ENCODE measurements at regions not wholly inside any gene's neighbourhood (a gene's known extent, or its start where the extent isn't known, plus 50 kb on each side); places are given as distances from the start of the nearest gene placed in this dataset.

- in situ Hi-C loops (cut with HindIII; ENCODE audit: low sequenced_read_pairs): no loop called here
Measured at GRCh38 chr2:238667639-238668038, 180.2 kb upstream of the TWIST2 start.

- in situ Hi-C loops (cut with HindIII; ENCODE audit: low sequenced_read_pairs): no loop called here
Measured at GRCh38 chr2:238668426-238668825, 179.5 kb upstream of the TWIST2 start.

GRCh38 chr2:238669046-238669445, 178.8 kb upstream of the TWIST2 start:
- in situ Hi-C loops (cut with HindIII; ENCODE audit: low sequenced_read_pairs): no loop called here

DNA sequence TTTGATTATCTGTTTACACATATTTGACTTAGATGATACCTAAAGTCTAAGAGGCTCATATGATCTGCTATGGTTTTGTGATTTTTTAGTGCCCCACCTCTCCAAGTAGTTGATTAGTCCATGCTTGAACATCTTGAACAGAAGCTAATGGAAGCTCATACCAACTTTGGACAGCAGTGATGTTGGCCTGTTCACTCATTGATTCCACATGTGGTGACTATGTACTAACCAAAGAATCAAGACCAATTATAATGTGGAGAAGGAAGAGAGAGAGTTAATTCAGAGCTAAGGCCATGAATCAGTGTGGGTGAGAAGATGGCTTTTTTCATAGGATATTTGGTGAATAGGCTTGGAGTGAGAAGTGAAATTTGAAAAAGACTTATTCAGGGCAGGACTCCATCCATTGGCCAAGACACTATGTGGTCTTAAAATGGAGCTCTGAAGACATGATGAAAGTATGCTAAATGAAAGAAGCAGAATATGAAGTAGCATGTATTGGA, 178.3 kb upstream of the TWIST2 start:
- in situ Hi-C loops (cut with HindIII; ENCODE audit: low sequenced_read_pairs): no loop called here

DNA sequence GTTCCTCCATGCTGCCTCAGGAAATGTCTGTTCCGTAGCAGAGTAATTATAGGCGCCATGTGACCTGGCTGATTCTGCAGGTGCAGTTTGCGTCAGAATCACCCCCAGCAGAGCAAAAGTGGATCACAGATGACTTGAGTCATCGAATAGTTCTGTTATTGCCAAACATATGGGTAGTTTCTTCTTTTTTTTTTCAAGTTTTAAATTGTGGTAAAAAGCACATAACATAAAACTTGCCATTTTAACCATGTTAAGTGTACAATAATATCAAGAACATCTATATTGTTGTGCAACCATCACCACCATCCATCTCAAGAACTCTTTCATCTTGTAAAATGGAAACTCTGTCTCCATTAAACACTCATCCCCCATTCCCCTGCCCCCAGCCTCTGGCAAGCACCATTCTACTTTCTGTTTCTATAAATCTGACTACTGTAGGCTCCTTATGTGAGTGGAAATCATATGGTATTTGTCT, 177.7 kb upstream of the TWIST2 start:
- in situ Hi-C loops (cut with HindIII; ENCODE audit: low sequenced_read_pairs): no loop called here

- in situ Hi-C loops (cut with HindIII; ENCODE audit: low sequenced_read_pairs): no loop called here
Measured at GRCh38 chr2:238682536-238682935, 165.3 kb upstream of the TWIST2 start.

DNA sequence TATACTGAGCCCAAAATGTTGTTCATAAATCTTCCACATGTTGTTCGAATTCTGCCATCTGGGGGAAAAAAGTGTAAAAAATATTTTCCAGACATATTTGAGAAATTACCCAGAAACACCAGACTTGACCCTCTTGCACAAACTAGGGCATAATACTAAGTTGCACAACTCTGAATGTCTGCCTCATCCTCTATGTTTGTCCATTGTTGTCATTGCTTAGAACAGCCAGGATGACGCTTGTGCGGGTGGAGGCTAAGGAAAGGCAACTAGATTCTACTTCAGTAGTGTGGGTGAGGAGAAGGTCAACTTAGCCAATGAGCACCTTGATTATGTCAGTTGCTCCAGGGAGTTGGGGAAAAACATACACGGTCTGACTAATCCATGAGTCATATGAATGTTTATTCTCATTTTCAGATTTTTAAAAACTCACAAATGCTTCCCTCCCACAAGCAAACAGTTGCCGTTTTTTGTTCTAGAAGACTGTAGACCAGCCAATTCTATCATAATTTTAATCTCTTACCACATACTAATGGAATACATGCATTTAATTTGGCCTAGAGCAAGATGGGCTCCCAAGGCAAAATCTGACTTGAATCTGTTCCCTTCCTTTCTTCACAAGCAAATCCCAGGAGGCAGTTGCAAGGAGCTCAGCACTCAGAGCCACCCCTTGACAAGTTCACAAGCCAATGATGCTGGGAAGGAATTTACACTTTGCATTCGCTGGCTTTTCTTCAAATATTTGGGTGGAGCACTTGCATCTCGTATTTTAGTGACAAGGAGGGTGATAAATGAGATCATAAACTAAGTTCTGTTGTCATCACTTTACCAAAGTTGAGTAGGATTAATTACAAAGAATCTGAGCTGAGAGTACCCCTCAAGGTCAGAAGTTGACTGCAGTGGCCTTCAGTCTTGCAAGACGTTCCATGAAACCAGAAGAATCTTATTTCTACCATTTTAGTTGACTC, 163.2 kb upstream of the TWIST2 start:
- in situ Hi-C loops (cut with HindIII; ENCODE audit: low sequenced_read_pairs): no loop called here

- in situ Hi-C loops (cut with HindIII; ENCODE audit: low sequenced_read_pairs): no loop called here
Measured at GRCh38 chr2:238685327-238685709, 162.6 kb upstream of the TWIST2 start.

DNA sequence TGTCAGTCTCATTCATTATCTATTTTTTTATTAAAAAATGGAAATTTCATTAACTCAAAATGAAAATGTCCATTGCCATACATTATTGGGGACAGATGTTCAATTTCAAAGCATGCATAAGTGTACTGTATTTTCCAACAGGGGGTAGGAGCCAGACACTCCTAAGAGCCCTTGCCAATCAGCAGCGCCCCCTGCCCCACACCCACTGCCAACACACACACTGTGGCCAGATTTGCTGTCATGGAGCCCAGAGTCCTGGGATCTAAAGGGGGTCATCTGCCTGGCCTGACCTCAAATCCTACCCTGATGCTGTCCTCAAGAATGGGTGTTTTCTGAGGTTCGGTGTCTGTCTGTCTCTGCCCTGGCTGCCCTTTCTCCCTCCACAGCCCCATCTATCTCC, 162.2 kb upstream of the TWIST2 start:
- in situ Hi-C loops (cut with HindIII; ENCODE audit: low sequenced_read_pairs): no loop called here

DNA sequence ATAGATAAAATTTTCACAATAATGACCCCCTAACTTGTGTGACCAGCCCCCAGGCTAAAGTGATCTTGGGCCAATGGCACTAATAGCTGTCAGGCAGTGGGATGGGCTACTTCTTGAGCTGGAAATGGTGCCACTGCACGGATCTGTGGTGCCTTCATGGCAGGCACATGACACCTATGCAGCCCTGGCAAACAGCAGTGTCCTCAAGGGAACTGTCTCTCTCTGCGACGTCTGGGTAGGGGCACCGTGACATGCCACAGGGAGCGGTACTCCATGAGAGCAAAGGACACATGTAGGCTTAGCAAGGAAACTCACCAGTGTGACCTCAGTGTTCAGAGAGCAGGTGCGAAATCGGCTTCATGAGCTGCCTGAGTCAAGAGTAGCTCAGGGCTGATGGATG, 161.7 kb upstream of the TWIST2 start:
- in situ Hi-C loops (cut with HindIII; ENCODE audit: low sequenced_read_pairs): no loop called here

- in situ Hi-C loops (cut with HindIII; ENCODE audit: low sequenced_read_pairs): no loop called here
Measured at GRCh38 chr2:238688193-238689153, 159.4 kb upstream of the TWIST2 start.

GRCh38 chr2:238689331-238689730, 158.6 kb upstream of the TWIST2 start:
- in situ Hi-C loops (cut with HindIII; ENCODE audit: low sequenced_read_pairs): no loop called here

- in situ Hi-C loops (cut with HindIII; ENCODE audit: low sequenced_read_pairs): no loop called here
Measured at GRCh38 chr2:238689871-238690389, 158.0 kb upstream of the TWIST2 start.

- in situ Hi-C loops (cut with HindIII; ENCODE audit: low sequenced_read_pairs): no loop called here
Measured at GRCh38 chr2:238690511-238690910, 157.4 kb upstream of the TWIST2 start.

- in situ Hi-C loops (cut with HindIII; ENCODE audit: low sequenced_read_pairs): no loop called here
Measured at GRCh38 chr2:238691596-238692491, 156.0 kb upstream of the TWIST2 start.

GRCh38 chr2:238692562-238692961, 155.3 kb upstream of the TWIST2 start:
- in situ Hi-C loops (cut with HindIII; ENCODE audit: low sequenced_read_pairs): no loop called here

DNA sequence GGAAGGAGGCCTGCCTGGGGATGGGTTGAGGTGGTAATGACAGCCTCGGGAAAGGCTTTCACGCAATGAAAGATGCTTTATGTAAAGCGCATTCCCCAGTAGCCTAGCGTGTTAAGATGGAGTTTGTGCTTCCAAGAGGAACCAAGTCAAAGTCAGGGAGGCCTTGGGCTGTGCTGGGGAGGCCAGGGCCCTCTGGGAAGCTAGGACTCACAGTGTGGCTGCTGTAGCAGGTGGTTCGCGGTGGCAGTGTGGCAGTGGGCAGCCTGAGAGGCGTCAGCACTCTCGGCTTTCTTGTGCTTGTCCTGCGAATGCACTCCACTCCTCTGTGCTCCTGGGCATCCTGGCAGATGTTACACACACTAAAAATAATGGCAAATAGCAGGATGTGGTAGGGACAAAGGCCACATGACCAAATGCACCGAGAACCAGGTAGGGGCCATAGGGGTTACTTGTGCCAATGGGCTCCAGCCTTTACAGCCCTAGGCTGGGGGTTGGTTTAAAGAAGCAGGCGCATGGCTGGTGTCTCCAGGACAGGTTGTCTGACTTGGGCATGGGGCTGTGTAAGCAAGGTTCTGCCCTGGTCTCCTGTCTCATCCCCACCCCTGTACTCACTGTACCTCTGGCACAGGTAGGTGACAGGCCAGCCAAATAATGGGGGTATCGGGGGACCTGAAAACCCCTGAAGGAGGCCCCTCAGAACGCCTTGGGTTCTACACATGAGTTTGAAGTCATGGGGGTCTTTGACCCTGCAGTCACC, 154.4 kb upstream of the TWIST2 start:
- in situ Hi-C loops (cut with HindIII; ENCODE audit: low sequenced_read_pairs): no loop called here

DNA sequence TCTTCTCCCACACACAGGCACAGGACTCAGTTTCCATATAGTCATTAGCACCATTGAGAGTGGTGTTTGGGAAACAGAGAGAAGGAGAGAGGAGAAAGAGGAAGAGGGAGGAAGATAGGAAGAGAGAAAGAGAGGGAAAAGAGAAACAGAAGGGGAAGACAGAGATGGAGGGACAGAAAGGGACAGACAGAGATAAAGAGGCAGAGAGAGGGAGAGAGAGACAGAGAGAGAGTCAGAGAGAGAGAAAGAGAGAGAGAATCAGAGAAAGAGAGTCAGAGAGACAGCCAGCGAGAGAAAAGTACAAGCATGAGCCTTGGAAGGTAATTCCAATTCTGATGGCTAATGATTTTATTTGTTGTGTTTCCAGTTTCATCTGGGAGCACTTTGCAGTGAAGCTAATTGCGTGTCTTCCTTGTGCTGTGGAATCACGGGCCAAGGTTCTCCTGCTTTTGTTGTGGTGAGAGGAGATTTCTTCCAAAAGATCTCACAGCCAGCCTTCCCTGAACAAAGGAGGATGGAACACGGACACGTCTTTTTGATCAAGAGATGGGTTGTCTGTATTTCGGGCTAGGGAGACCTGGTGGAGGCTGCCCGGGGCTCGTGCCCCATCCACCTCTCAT, 153.6 kb upstream of the TWIST2 start:
- in situ Hi-C loops (cut with HindIII; ENCODE audit: low sequenced_read_pairs): no loop called here

DNA sequence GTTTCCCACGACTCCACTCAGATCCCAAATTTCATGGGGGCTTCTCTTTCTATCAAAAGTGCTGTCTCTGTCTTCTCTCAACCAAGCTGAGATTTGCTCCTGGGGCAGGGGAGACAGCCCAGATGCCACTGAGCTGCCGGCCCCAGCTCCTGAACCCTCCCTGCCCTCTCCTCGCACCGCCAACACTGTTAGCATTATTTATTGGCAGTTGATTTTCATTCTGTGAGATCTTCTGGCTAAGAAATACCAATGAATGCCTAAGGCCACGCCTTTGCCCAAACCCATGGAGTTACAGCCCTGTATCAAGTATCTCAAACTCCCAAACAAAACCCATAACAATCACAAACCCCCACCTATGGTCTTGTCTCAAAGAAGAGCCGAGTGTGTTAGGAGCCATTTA, 153.0 kb upstream of the TWIST2 start:
- in situ Hi-C loops (cut with HindIII; ENCODE audit: low sequenced_read_pairs): loop anchor here (5.0 kb wide), 2 partner anchors 33 to 63 kb away; no protein-coding TSS in a partner anchor

Measured in endothelial cell of hepatic sinusoid (primary cell).